Daoy (cell line): ENCODE measurements at regions not wholly inside any gene's neighbourhood (a gene's known extent, or its start where the extent isn't known, plus 50 kb on each side); places are given as distances from the start of the nearest gene placed in this dataset.
"Not testable (repeated sequence)": the region's sequence is repeated elsewhere in the genome, so short reads cannot be mapped to it uniquely, and the experiment has no call there.

Source experiments
- DNase-seq: peaks from one replicate; pipeline ENCODE4 v3.0.0-alpha.2; 2015; ENCODE audit warnings: low read depth

GRCh38 chr3:151593928-151594327 lies 133.1 kb upstream of the IGSF10 start:
- DNase-seq: peak; percentile 34

- no peak for DNase-seq
These were observed 131.4 kb upstream of the IGSF10 start for GRCh38 chr3:151592287-151592686.

GRCh38 chr3:151591441-151591840 lies 130.6 kb upstream of the IGSF10 start:
- DNase-seq: no peak

- no peak for DNase-seq
These were observed 128.4 kb upstream of the IGSF10 start for GRCh38 chr3:151589311-151589710.

DNA sequence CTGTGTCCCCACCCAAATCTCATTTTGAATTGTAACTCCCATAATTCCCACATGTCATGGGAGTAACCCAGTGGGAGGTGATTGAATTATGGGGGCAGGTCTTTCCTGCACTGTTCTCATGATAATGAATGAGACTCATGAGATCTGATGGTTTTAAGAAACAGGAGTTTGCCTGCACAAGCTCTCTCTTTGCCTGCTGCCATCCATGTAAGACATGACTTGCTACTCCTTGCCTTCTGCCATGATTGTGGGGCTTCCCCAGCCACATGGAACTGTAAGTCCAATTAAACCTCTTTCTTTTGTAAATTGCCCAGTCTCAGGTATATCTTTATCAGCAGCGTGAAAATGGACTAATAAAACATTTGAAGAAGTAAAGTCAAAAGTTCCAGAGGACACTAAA lies 126.8 kb upstream of the IGSF10 start:
- not testable (repeated sequence) for DNase-seq

GRCh38 chr3:151584566-151584965 lies 123.7 kb upstream of the IGSF10 start:
- peak; percentile 28 for DNase-seq

DNA sequence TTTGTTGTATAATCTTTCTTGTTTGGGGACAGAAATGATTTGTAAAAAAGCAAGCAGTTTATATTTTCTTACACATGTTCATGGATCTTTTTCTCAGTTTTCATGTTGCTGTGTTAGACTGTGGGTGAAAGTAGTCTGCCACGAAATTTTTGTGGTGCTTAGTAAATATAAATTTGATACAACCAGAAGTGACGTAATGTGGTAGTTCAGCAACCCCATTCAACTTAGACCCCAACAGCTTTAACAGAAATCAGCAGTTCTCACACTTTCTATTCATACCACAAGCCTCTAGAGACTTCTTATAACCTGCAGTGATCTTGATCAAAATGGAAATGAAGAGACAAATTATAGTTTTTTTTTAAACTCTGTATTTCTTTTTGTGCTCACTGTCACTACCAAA lies 120.2 kb upstream of the IGSF10 start:
- DNase-seq: peak; percentile 32

- DNase-seq: peak; percentile 34
These were observed 119.7 kb upstream of the IGSF10 start for GRCh38 chr3:151580591-151580990.

DNA sequence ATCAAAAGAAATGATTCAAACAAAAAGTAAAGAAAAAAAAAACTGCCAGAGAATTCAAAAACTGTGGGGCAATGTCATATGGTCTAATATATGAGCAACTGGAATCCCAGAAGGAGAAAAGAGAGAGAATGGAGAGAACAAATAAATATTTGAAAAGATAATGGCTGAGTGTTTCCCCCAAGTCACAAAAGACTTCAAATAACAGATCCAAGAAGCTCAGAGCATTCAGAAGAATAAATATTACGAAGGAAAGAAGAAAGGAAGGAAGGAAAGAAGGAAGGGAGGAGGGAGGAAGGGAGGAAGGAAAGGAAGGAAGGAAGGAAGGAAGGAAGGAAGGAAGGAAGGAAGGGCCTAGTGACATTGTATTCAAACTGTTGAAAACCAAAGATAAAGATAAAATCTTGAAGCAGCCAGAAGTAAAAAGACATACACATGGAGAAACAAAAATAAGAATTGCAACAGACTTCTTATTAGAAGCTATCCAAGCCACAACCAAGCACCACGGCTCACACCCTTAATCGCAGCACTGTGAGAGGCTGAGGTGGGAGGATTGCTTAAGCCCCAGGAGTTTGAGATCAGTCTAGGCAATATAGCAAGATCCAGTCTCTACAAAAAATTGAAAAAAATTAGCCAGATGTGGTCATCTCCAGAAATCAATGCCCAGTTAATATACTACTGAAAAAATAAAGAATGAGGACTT lies 118.9 kb upstream of the IGSF10 start:
- DNase-seq: no peak

DNA sequence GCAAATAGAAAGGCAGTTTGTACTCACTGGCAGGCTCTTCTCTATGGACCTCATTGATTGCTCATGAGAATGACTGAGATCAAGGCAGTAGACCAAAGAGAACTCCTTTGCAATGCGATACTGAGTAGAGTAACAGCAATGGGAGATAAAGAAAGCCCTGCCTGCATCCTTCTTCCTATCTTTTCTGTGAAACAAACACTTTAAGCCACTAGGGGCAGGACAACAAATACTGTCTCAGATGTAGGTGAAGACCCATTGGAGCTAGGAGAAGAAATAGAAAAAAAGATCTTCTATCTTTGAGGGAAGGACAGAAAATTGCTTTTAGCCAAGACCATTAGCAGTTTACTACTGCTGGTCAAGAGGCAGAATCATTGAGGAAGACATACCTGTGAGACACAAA lies 117.6 kb upstream of the IGSF10 start:
- no peak for DNase-seq

DNA sequence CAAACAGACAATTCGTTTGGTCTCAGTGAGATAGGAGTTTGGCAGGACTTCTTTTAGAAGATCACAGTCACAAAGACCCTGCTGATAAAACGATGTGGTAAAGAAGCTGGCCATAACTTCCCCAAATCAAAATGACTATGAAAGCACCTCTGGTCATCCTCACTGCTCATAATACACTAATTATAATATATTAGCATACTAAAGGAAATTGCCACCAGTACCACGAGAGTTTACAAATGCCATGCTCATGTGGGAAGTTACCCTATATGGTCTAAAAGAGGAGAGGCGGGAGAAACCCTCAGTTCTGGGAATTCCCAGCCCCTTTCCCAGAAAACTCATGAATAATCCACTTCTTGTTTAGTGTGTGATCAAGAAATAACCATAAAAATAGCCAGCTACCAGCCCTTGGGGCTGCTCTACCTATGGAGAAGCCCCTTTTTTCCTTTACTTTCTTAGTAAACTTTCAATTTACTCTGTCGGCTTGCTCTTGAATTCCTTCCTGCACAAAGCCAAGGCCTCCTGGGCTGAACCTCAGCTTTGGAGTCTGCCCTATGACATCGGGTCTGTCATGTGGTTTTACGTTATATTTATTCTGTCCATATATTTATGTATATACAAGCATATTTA lies 115.8 kb upstream of the IGSF10 start:
- no peak for DNase-seq

DNA sequence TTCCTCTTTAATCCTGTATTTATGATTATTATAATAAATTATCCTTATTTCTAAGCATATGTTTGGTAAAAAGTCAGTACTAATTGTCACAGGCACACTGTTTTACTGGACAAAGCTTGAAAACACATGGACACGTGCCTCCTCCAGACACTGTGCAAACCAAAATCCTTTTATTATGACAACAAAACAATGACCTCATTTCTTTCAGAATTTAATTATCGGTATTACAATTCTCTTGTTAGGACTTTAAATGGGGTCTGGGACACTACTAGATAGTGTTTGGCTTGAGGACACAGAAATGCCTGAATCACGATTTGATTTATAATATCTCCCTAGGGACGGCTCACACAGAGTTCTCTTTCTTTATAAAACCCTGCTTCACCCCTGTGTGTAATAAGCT lies 107.3 kb upstream of the IGSF10 start:
- DNase-seq: no peak

DNA sequence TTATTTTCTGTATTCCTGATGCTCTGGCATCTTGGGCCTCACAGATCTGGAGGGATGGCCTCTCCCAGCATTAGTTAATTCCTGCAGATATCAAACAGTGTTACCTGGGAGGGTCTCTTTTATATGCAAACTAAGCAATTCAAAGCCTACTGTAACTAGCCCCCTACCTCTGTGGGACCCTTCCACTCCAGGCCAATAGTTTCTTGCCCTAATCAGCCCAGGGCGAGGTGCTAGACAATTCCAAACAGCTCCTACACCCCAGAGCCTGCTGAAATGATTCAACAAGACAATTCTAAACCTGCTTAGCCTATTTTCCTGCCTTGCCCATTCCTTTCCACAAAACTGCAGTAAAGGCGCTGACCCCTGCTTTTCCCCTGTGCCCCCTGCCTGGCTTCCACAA lies 106.6 kb upstream of the IGSF10 start:
- no peak for DNase-seq

DNA sequence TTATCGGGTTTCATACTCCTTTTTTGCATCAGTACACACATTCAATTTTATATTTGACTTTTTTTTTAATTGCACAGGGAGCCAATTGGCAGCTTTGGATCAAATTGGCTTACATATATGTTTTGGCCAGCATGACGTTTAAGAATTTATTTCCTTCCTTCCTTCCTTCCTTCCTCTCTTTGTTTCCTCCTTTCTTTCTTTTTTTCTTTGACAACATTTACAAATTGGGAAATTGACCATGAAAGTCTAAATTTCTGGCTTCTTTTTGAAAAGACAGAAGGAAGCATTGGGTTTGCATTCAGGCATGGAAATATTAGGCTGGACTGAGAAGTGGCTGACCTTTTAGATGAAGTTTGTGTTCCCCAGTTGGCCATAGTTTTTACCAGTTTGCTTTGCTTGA lies 103.4 kb upstream of the IGSF10 start:
- no peak for DNase-seq

DNA sequence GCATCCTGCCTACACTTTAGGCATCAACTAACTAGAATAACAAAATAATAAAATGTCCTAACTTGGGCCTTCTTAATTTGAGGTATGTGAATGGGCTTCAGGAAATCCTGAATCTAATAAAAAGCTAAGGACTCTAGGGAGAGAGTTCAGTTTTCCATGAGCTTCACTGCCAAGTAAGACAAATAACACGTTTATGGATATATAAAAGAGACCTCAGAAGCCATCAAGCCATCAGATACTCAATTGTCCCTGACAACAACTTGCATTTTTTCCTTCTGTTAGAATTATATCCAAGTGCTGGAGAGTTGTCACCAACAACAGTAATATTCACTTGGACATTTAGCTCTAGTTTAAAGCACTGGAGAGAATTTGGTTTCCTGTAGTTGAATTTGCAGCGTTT lies 102.4 kb upstream of the IGSF10 start:
- DNase-seq: no peak

- DNase-seq: no peak
These were observed 102.0 kb upstream of the IGSF10 start for GRCh38 chr3:151562891-151563290.

- no peak for DNase-seq
These were observed 101.0 kb upstream of the IGSF10 start for GRCh38 chr3:151561878-151562277.

- DNase-seq: no peak
These were observed 99.9 kb upstream of the IGSF10 start for GRCh38 chr3:151560738-151561137.

GRCh38 chr3:151559736-151560135 lies 98.9 kb upstream of the IGSF10 start:
- DNase-seq: no peak

DNA sequence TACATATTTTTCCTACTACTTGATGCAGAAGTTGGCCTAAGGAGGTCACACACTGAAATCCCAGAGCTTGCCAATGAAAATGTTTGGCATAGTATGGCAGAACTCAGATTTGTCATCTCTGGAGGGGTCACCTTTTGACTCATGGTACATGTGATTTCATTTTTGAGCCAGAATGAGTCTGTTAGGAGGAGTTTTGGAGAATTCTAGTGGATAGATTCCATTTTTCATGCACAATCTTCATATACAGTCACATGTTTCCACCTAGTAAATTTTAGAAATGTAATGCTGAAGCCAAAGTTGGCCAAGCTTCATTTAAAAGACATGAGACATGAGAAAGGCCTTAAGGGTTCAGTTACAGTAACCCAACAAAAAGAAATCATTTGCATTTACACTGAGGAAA lies 97.8 kb upstream of the IGSF10 start:
- DNase-seq: no peak

- DNase-seq: no peak
These were observed 96.4 kb upstream of the IGSF10 start for GRCh38 chr3:151557068-151557840.

- no peak for DNase-seq
These were observed 95.7 kb upstream of the IGSF10 start for GRCh38 chr3:151556596-151556995.

GRCh38 chr3:151555523-151555922 lies 94.7 kb upstream of the IGSF10 start:
- DNase-seq: no peak
